ENCODE measurements at regions not wholly inside any gene's neighbourhood (a gene's known extent, or its start where the extent isn't known, plus 50 kb on each side); places are given as distances from the start of the nearest gene placed in this dataset.

DNA sequence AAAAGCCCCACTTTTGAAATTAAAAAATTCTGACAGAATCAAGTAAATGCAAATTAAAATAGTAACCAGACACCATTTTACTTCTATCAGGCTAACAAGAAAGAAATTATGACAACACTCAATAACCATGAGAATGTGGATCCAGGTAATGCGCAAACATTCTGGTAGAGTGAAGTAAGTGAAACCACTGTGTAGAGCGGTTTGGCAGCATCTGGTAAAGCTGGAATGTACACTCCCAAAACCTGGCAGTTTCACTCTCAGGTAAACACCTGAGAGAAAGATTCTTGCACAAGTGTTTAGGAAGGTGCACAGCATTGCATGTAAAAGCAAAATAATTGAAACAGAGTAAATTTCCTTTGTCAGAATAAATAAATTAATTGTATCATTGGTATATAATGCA is 81.8 kb downstream of the TRIML1 start:
- TF ChIP-seq, protein P1, sequence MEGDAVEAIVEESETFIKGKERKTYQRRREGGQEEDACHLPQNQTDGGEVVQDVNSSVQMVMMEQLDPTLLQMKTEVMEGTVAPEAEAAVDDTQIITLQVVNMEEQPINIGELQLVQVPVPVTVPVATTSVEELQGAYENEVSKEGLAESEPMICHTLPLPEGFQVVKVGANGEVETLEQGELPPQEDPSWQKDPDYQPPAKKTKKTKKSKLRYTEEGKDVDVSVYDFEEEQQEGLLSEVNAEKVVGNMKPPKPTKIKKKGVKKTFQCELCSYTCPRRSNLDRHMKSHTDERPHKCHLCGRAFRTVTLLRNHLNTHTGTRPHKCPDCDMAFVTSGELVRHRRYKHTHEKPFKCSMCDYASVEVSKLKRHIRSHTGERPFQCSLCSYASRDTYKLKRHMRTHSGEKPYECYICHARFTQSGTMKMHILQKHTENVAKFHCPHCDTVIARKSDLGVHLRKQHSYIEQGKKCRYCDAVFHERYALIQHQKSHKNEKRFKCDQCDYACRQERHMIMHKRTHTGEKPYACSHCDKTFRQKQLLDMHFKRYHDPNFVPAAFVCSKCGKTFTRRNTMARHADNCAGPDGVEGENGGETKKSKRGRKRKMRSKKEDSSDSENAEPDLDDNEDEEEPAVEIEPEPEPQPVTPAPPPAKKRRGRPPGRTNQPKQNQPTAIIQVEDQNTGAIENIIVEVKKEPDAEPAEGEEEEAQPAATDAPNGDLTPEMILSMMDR (IDR thresholded peaks at IDR 0.05) = no peak
- TF ChIP-seq POLR2A (IDR thresholded peaks at IDR 0.05) = no peak
- no peak for TF ChIP-seq EP300 (IDR thresholded peaks at IDR 0.05)
